Endodermal cell (in vitro differentiated cells): ENCODE measurements at regions not wholly inside any gene's neighbourhood (a gene's known extent, or its start where the extent isn't known, plus 50 kb on each side); places are given as distances from the start of the nearest gene placed in this dataset.

Experiments used
- DNase-seq: peaks from one replicate; pipeline ENCODE4 v3.0.0-alpha.2; 2017
- H3K27ac ChIP-seq: 2 replicates; pipeline ENCODE4 v1.5.1; 2013; ENCODE audit warnings: mild to moderate bottlenecking, low read depth, low read length, moderate library complexity
- H3K27me3 ChIP-seq: 2 replicates; pipeline ENCODE4 v1.6.1; 2013; ENCODE audit warnings: mild to moderate bottlenecking, low read length, moderate library complexity; ENCODE audit not compliant: insufficient read depth, control insufficient read depth, poor library complexity, severe bottlenecking
- H3K36me3 ChIP-seq: 2 replicates; pipeline ENCODE4 v1.7.0; 2013; ENCODE audit warnings: mild to moderate bottlenecking, low read length, moderate library complexity; ENCODE audit not compliant: control insufficient read depth, insufficient read depth
- H3K4me1 ChIP-seq: one replicate; pipeline ENCODE4 v1.7.0; 2013; ENCODE audit warnings: low read length; ENCODE audit not compliant: control insufficient read depth, insufficient read depth
- H3K4me3 ChIP-seq: 2 replicates; pipeline ENCODE4 v1.5.1; 2013; ENCODE audit warnings: mild to moderate bottlenecking, low read length, moderate library complexity
- H3K9ac ChIP-seq: 2 replicates; pipeline ENCODE4 v1.6.1; 2013; ENCODE audit warnings: mild to moderate bottlenecking, low read length, moderate library complexity; ENCODE audit not compliant: poor library complexity, severe bottlenecking; ENCODE audit errors: extremely low read depth
- H3K9me3 ChIP-seq: 2 replicates; pipeline ENCODE4 v1.6.1; 2013; ENCODE audit warnings: mild to moderate bottlenecking, low read length, moderate library complexity; ENCODE audit not compliant: control insufficient read depth
- H3K27ac Mint-ChIP-seq: 2 replicates; pipeline ENCODE4 v1.8.0; 2020; ENCODE audit warnings: mixed read lengths
- H3K27me3 Mint-ChIP-seq: 2 replicates; pipeline ENCODE4 v1.8.0; 2021; ENCODE audit warnings: mild to moderate bottlenecking, mixed read lengths; ENCODE audit not compliant: insufficient read depth
- H3K36me3 Mint-ChIP-seq: 2 replicates; pipeline ENCODE4 v1.8.0; 2020; ENCODE audit warnings: low read depth, mixed read lengths
- H3K4me1 Mint-ChIP-seq: 2 replicates; pipeline ENCODE4 v1.8.0; 2020; ENCODE audit warnings: mixed read lengths
- H3K4me3 Mint-ChIP-seq: 2 replicates; pipeline ENCODE4 v1.8.0; 2020; ENCODE audit warnings: mild to moderate bottlenecking, moderate library complexity, mixed read lengths
- H3K9me3 Mint-ChIP-seq: 2 replicates; pipeline ENCODE4 v1.8.0; 2020; ENCODE audit warnings: mild to moderate bottlenecking, mixed read lengths
- WGBS, 2 experiments: methylation state at CpG; one replicate each; pipeline versions ENCODE4 v1.1.5 to v1.1.7; 2013; ENCODE audit warnings: missing lambda C conversion rate in 2 of 2, mixed read lengths in 1 of 2; ENCODE audit not compliant: insufficient coverage in 1 of 2, insufficient read length in 1 of 2; 5-methylcytosine and 5-hydroxymethylcytosine counted together
- TF ChIP-seq, protein P1 (sequence below): fragments of 200-600 bp; sonication (generic); conservative IDR thresholded peaks from 2 replicates; pipeline ENCODE4 v1.5.0; 2021; ENCODE audit warnings: antibody characterized with exemption, mild to moderate bottlenecking

DNA sequence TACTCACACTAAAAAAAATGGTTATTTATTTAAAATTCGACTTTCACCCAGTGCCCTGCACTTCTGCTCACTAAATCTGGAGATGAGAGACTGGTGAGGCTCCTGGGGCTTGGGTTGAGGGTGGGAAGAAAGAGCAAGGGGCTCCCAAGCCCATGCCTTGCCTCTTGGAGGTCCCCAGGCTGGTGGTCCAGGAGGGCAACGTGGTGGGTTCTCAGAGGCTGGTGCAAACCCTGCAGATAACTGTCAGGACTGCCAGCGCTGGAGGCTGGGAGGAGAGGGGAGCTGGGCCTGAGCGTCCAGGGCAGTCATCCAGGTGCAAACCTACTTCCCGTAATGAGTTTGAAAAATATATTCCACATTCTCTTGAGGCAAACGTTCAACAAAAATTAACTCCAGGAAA lies 528.3 kb downstream of the GLRX3 start:
- peaks cover 6% of the 10 kb centered on the region for H3K27me3 Mint-ChIP-seq
- no peaks in the 10 kb centered on the region for H3K36me3 Mint-ChIP-seq
- no peak overlapping the region for H3K27ac Mint-ChIP-seq
- no peaks in the 10 kb centered on the region for H3K4me1 ChIP-seq
- no peaks in the 10 kb centered on the region for H3K27me3 ChIP-seq
- H3K9me3 ChIP-seq: no peaks in the 10 kb centered on the region
- no peak overlapping the region for H3K4me3 Mint-ChIP-seq
- TF ChIP-seq, protein P1, sequence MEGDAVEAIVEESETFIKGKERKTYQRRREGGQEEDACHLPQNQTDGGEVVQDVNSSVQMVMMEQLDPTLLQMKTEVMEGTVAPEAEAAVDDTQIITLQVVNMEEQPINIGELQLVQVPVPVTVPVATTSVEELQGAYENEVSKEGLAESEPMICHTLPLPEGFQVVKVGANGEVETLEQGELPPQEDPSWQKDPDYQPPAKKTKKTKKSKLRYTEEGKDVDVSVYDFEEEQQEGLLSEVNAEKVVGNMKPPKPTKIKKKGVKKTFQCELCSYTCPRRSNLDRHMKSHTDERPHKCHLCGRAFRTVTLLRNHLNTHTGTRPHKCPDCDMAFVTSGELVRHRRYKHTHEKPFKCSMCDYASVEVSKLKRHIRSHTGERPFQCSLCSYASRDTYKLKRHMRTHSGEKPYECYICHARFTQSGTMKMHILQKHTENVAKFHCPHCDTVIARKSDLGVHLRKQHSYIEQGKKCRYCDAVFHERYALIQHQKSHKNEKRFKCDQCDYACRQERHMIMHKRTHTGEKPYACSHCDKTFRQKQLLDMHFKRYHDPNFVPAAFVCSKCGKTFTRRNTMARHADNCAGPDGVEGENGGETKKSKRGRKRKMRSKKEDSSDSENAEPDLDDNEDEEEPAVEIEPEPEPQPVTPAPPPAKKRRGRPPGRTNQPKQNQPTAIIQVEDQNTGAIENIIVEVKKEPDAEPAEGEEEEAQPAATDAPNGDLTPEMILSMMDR: no peak
- no peak for DNase-seq
- H3K4me1 Mint-ChIP-seq: no peaks in the 10 kb centered on the region
- H3K4me3 ChIP-seq: no peak overlapping the region
- no peak overlapping the region for H3K27ac ChIP-seq
- H3K9ac ChIP-seq: no peak overlapping the region
- peaks cover 8% of the 10 kb centered on the region for H3K9me3 Mint-ChIP-seq
- WGBS, 2 experiments: 94 to 95% methylated on average over 5 to 6 of the region's 6 CpGs
- H3K36me3 ChIP-seq: no peaks in the 10 kb centered on the region

DNA sequence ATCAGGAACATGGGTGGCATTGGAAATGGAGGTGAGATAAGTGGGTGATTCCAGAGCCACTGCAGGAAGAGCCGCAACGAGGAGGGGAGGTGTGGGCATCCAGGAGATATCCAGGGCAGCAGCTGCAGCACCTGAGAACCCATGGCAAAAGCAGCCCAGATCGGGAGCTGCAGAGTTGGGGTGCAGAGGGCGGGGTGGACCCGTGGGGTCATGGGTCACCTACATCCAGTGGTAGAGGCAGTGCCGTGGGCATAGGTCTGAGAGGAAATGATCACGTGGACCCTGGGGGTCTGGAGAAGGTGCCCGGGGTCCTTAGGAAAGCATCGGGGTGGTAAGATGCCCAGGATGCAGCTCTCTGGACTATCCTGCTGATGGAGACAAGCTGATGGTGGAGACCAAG lies 530.0 kb downstream of the GLRX3 start:
- TF ChIP-seq, protein P1: no peak
- H3K4me3 Mint-ChIP-seq: no peak overlapping the region
- peaks cover 14% of the 10 kb centered on the region for H3K9me3 Mint-ChIP-seq
- no peak overlapping the region for H3K4me3 ChIP-seq
- peaks cover 8% of the 10 kb centered on the region for H3K27me3 Mint-ChIP-seq
- no peaks in the 10 kb centered on the region for H3K36me3 ChIP-seq
- no peaks in the 10 kb centered on the region for H3K9me3 ChIP-seq
- no peak overlapping the region for H3K27ac ChIP-seq
- 89 to 98% methylated on average over 6 to 9 of the region's 9 CpGs for WGBS, 2 experiments
- DNase-seq: no peak
- H3K4me1 ChIP-seq: no peaks in the 10 kb centered on the region
- H3K27ac Mint-ChIP-seq: no peak overlapping the region
- no peaks in the 10 kb centered on the region for H3K4me1 Mint-ChIP-seq
- no peaks in the 10 kb centered on the region for H3K36me3 Mint-ChIP-seq
- no peak overlapping the region for H3K9ac ChIP-seq
- H3K27me3 ChIP-seq: no peaks in the 10 kb centered on the region

DNA sequence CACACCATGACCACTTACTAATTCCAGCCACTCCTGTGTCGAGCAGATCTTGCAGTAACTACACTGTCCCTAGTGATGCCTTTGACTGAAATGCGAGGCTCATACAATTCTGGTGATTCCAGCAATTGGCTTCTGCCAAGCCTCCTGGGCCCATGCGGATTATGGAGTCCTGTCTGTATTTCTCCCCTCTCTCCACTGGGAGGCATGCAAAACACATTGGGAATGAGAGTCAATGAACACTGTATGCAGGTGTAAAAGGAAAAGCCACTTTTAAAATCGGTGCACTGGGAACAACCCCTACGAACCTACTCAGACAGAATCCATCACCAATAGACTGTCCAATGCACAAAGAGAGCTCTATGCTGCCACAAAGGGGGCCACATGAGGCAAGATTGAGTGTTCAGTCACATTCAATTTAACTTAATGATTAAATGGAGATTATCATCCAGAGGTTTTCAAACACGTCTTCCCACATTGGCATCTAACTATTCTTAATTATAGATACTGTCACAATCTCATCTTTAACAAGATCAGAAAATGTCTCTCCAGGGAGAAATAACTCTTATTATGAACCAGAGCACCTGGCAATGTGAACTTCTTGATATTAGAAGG lies 550.6 kb downstream of the GLRX3 start:
- no peaks in the 10 kb centered on the region for H3K36me3 ChIP-seq

More for the DNA sequence above, 550.6 kb downstream of the GLRX3 start:
- peaks cover 2% of the 10 kb centered on the region for H3K27me3 Mint-ChIP-seq
- Histone ChIP-seq H3K9ac (no peak overlapping the region), H3K4me1 (no peaks in the 10 kb centered on the region), H3K27me3 (no peaks in the 10 kb centered on the region), H3K4me3 (no peak overlapping the region), H3K9me3 (no peaks in the 10 kb centered on the region), H3K27ac (no peak overlapping the region)
- 55 to 59% methylated on average over 4 to 6 of the region's 6 CpGs for WGBS, 2 experiments
- no peak overlapping the region for H3K27ac Mint-ChIP-seq
- peak; percentile 79 for DNase-seq
- TF ChIP-seq, protein P1: peak; percentile 84
- no peaks in the 10 kb centered on the region for H3K36me3 Mint-ChIP-seq
- no peak overlapping the region for H3K4me3 Mint-ChIP-seq
- peaks cover 2% of the 10 kb centered on the region for H3K9me3 Mint-ChIP-seq
- H3K4me1 Mint-ChIP-seq: peaks cover 1% of the 10 kb centered on the region
